Panc1 (cell line): ENCODE measurements at regions not wholly inside any gene's neighbourhood (a gene's known extent, or its start where the extent isn't known, plus 50 kb on each side); places are given as distances from the start of the nearest gene placed in this dataset.

ENCODE experiments used
- ATAC-seq: fragments of 200-7000 bp; cut with Tn5 transposase; 2 replicates; pipeline ENCODE4 v1.9.1; 2020; ENCODE audit warnings: mild to moderate bottlenecking, moderate library complexity
- BruUV-seq: library from RNA; stranded (reverse); fragments of 400-500 nt; replicated peaks from 2 replicates; lab custom pipeline; 2021; lab: Mats Ljungman, UMichigan
- CTCF ChIA-PET: fragments of 300-600 bp; sonication (Branson Sonifier 250); formaldehyde crosslinking; loops from one replicate; lab custom pipeline; 2022; ENCODE audit warnings: antibody characterized with exemption; lab: Charles Lee
- POLR2A ChIA-PET: fragments of 300-600 bp; sonication (Branson Sonifier 250); formaldehyde crosslinking; loops from one replicate; lab custom pipeline; 2022; ENCODE audit warnings: antibody characterized with exemption; lab: Charles Lee
- DNase-seq: peaks from one replicate; pipeline ENCODE4 v3.0.0-alpha.2; 2010; ENCODE audit warnings: low read depth, low spot score
- H3K27ac ChIP-seq: 2 replicates; pipeline ENCODE4 v1.5.1; 2011; ENCODE audit warnings: mild to moderate bottlenecking, low read length, inconsistent platforms
- H3K27me3 ChIP-seq: fragments of 200-500 bp; sonication (Bioruptor generic); 2 replicates; pipeline ENCODE4 v1.6.0; 2014; ENCODE audit warnings: low read length, inconsistent platforms; ENCODE audit not compliant: control insufficient read depth, insufficient read depth
- H3K36me3 ChIP-seq: fragments of 200-500 bp; sonication (Bioruptor generic); 2 replicates; pipeline ENCODE4 v1.5.1; 2014; ENCODE audit warnings: inconsistent platforms, mild to moderate bottlenecking, low read length, moderate library complexity; ENCODE audit not compliant: control insufficient read depth, insufficient read depth
- H3K4me1 ChIP-seq: 2 replicates; pipeline ENCODE4 v1.5.1; 2011; ENCODE audit warnings: inconsistent platforms, mild to moderate bottlenecking, low read length, moderate library complexity; ENCODE audit not compliant: control insufficient read depth, insufficient read depth
- H3K4me3 ChIP-seq, 2 experiments: 2 replicates each; pipeline ENCODE4 v1.5.1; 2011 to 2012; ENCODE audit warnings: low read depth in 2 of 2, low read length in 2 of 2, mild to moderate bottlenecking in 2 of 2, inconsistent platforms in 1 of 2, moderate library complexity in 1 of 2
- H3K9me3 ChIP-seq: fragments of 200-500 bp; sonication (Bioruptor generic); 2 replicates; pipeline ENCODE4 v1.5.1; 2014; ENCODE audit warnings: low read depth, mild to moderate bottlenecking, inconsistent platforms, low read length, moderate library complexity; ENCODE audit not compliant: control insufficient read depth, insufficient read depth
- CTCF ChIP-seq: fragments of 450-650 bp; IDR thresholded peaks from 2 replicates; pipeline ENCODE4 v1.5.1; 2017; ENCODE audit warnings: mild to moderate bottlenecking
- POLR2AphosphoS5 ChIP-seq: IDR thresholded peaks from 2 replicates; pipeline ENCODE4 v1.6.1; 2012; ENCODE audit warnings: mild to moderate bottlenecking, low read depth, low read length, moderate library complexity
- REST ChIP-seq, 2 experiments: IDR thresholded peaks; 2 replicates each; pipeline ENCODE4 v1.6.1; 2011 to 2012; ENCODE audit warnings: low read depth in 2 of 2, control low read depth in 1 of 2, low read length in 1 of 2, mild to moderate bottlenecking in 1 of 2, moderate library complexity in 1 of 2; ENCODE audit not compliant: insufficient read depth in 1 of 2
- SIN3A ChIP-seq: IDR thresholded peaks from 2 replicates; pipeline ENCODE4 v1.6.1; 2012; ENCODE audit warnings: low read depth, mild to moderate bottlenecking, low read length, moderate library complexity, borderline replicate concordance; ENCODE audit not compliant: insufficient read depth
- TCF7L2 ChIP-seq: IDR thresholded peaks from 2 replicates; pipeline ENCODE4 v1.6.1; 2011; ENCODE audit warnings: mild to moderate bottlenecking, low read depth, low read length, inconsistent platforms
- in situ Hi-C: cut with HindIII; loops from 2 replicates; pipeline ENCODE4 v1.10.0; 2016; ENCODE audit warnings: low sequenced_read_pairs, low pct_unique_long_range_greater_than_20kb
- intact Hi-C: fragments of 100-400 bp; cut with micrococcal nuclease; formaldehyde crosslinking; loops from one replicate; pipeline ENCODE4 v1.10.0; 2022; ENCODE audit not compliant: unreplicated experiment

GRCh38 chr10:125472010-125472607 is 210.9 kb downstream of the TEX36 start:
- POLR2A ChIA-PET = interaction anchor here (0.6 kb wide), 1 partner anchor 236 kb away, joined by 3 read pairs; no protein-coding TSS in a partner anchor
- no peaks in the 10 kb centered on the region for H3K9me3 ChIP-seq
- DNase-seq (no peak), ATAC-seq (no peak)
- CTCF ChIA-PET = no interaction called here
- BruUV-seq = no TSS peak
- intact Hi-C loops (no loop called here), in situ Hi-C loops (no loop called here)
- H3K4me3 ChIP-seq = no peak overlapping the region
- H3K27ac ChIP-seq = no peak overlapping the region
- peaks cover 64% of the 10 kb centered on the region for H3K27me3 ChIP-seq
- TF ChIP-seq CTCF (no peak), REST (IDR thresholded peaks at IDR 0.05; ENCODE audit: insufficient read depth in 1 of 2, low read depth in 2 of 2, low read length in 1 of 2) (no peak), SIN3A (no peak), POLR2AphosphoS5 (no peak), TCF7L2 (no peak)
- no peaks in the 10 kb centered on the region for H3K4me1 ChIP-seq
- no peaks in the 10 kb centered on the region for H3K36me3 ChIP-seq

GRCh38 chr10:125468278-125468677 is 214.7 kb downstream of the TEX36 start:
- BruUV-seq = no TSS peak
- Histone ChIP-seq H3K9me3 (no peaks in the 10 kb centered on the region), H3K27ac (no peak overlapping the region), H3K4me1 (no peaks in the 10 kb centered on the region), H3K36me3 (no peaks in the 10 kb centered on the region), H3K27me3 (peaks cover 55% of the 10 kb centered on the region), H3K4me3 (no peak overlapping the region)
- POLR2A ChIA-PET = no interaction called here
- DNase-seq = no peak
- no peak for ATAC-seq
- TF ChIP-seq REST (IDR thresholded peaks at IDR 0.05; ENCODE audit: insufficient read depth in 1 of 2, low read depth in 2 of 2, low read length in 1 of 2) (no peak), TCF7L2 (no peak), CTCF (no peak), POLR2AphosphoS5 (no peak), SIN3A (no peak)
- in situ Hi-C loops = no loop called here
- CTCF ChIA-PET = no interaction called here
- intact Hi-C loops = no loop called here
